Gastrocnemius medialis (tissue), 4 donors: ENCODE measurements at regions not wholly inside any gene's neighbourhood (a gene's known extent, or its start where the extent isn't known, plus 50 kb on each side); places are given as distances from the start of the nearest gene placed in this dataset.

Experiments
- ATAC-seq, 2 donors: fragments of 150-250 bp; one replicate each; pipeline ENCODE4 v1.9.1; 2016
- DNase-seq, 2 donors: peaks; one replicate each; pipeline ENCODE4 v3.0.0-alpha.2; 2019
- H3K27ac ChIP-seq, 4 donors: fragments of 200-600 bp; sonication (generic); 1 replicate in 1 of 4; 2 replicates in 3 of 4; pipeline ENCODE4 v1.5.1; 2016 to 2018; ENCODE audit warnings: mild to moderate bottlenecking in 2 of 4, moderate library complexity in 1 of 4
- H3K27me3 ChIP-seq, 3 donors: fragments of 200-600 bp; sonication (generic) in 2 of 3; 1 replicate in 1 of 3; 2 replicates in 2 of 3; pipeline versions ENCODE4 v1.5.1 to v1.6.0; 2016 to 2019; ENCODE audit warnings: mild to moderate bottlenecking in 1 of 3, moderate library complexity in 1 of 3
- H3K36me3 ChIP-seq, 2 donors: fragments of 200-600 bp; sonication (generic) in 1 of 2; one replicate each; pipeline ENCODE4 v1.5.1; 2017 to 2018
- H3K4me1 ChIP-seq, 2 donors: fragments of 200-600 bp; sonication (generic) in 1 of 2; one replicate each; pipeline ENCODE4 v1.5.1; 2016 to 2017; ENCODE audit warnings: mild to moderate bottlenecking in 2 of 2
- H3K4me3 ChIP-seq, 4 donors: fragments of 200-600 bp; sonication (generic) in 3 of 4; 1 replicate in 1 of 4; 2 replicates in 3 of 4; pipeline ENCODE4 v1.5.1; 2016 to 2019; ENCODE audit warnings: mild to moderate bottlenecking in 2 of 4
- H3K9me3 ChIP-seq, 3 donors: fragments of 200-600 bp; sonication (generic) in 2 of 3; 1 replicate in 1 of 3; 2 replicates in 2 of 3; pipeline ENCODE4 v1.5.1; 2016 to 2019
- CTCF ChIP-seq, 5 experiments: fragments of 450-650 bp in 3 of 5; fragments of 200-600 bp in 2 of 5; sonication (generic) in 2 of 5; IDR thresholded peaks in 4 of 5; conservative IDR thresholded peaks in 1 of 5; 1 replicate in 4 of 5; 2 replicates in 1 of 5; pipeline ENCODE4 v1.5.1; 2016 to 2019; ENCODE audit warnings: antibody characterized with exemption in 5 of 5, mild to moderate bottlenecking in 3 of 5, moderate library complexity in 3 of 5
- POLR2A ChIP-seq, 2 donors: fragments of 450-650 bp; IDR thresholded peaks; one replicate each; pipeline ENCODE4 v1.6.1; 2017; ENCODE audit warnings: antibody characterized with exemption in 2 of 2, mild to moderate bottlenecking in 2 of 2, moderate library complexity in 2 of 2
- in situ Hi-C, 4 donors: fragments of 200-750 bp; cut with MboI; loops; one replicate each; pipeline versions ENCODE4 v1.15.0 to v1.8.0; 2017; ENCODE audit warnings: low sequenced_read_pairs in 4 of 4
- intact Hi-C: fragments of 100-400 bp; cut with DNase I; formaldehyde crosslinking; loops from one replicate; pipeline ENCODE4 v1.15.1; 2023; ENCODE audit warnings: low total_unique reads

- H3K4me1 ChIP-seq: no peaks in the 10 kb centered on the region
- in situ Hi-C loops: no loop called here
- H3K27ac ChIP-seq: no peak overlapping the region
- H3K4me3 ChIP-seq: no peak overlapping the region
- TF ChIP-seq POLR2A (IDR thresholded peaks at IDR 0.05): no peak
- TF ChIP-seq CTCF (IDR thresholded peaks at IDR 0.05 in 4 of 5, conservative IDR thresholded peaks at IDR 0.05 in 1 of 5): no peak
- intact Hi-C loops: no loop called here
- DNase-seq (no peak), ATAC-seq (no peak)
- no peaks in the 10 kb centered on the region for H3K9me3 ChIP-seq
- H3K36me3 ChIP-seq: no peaks in the 10 kb centered on the region
- no peaks in the 10 kb centered on the region for H3K27me3 ChIP-seq
These were observed 153.0 kb upstream of the TMTC4 start for GRCh38 chr13:100827489-100828176.

GRCh38 chr13:100826441-100826840, 151.8 kb upstream of the TMTC4 start:
- H3K4me3 ChIP-seq: no peak overlapping the region
- no peaks in the 10 kb centered on the region for H3K4me1 ChIP-seq
- intact Hi-C loops: no loop called here
- no peaks in the 10 kb centered on the region for H3K9me3 ChIP-seq
- in situ Hi-C loops: no loop called here
- no peaks in the 10 kb centered on the region for H3K36me3 ChIP-seq
- H3K27ac ChIP-seq: no peak overlapping the region
- TF ChIP-seq CTCF (IDR thresholded peaks at IDR 0.05 in 4 of 5, conservative IDR thresholded peaks at IDR 0.05 in 1 of 5) (no peak), POLR2A (IDR thresholded peaks at IDR 0.05) (no peak)
- ATAC-seq (no peak), DNase-seq (no peak)
- no peaks in the 10 kb centered on the region for H3K27me3 ChIP-seq

- no peak for TF ChIP-seq POLR2A (IDR thresholded peaks at IDR 0.05)
- no peak for TF ChIP-seq CTCF (IDR thresholded peaks at IDR 0.05 in 4 of 5, conservative IDR thresholded peaks at IDR 0.05 in 1 of 5)
- H3K27ac ChIP-seq: no peak overlapping the region
- ATAC-seq (no peak), DNase-seq (no peak)
- no peaks in the 10 kb centered on the region for H3K4me1 ChIP-seq
- no peaks in the 10 kb centered on the region for H3K27me3 ChIP-seq
- H3K4me3 ChIP-seq: no peak overlapping the region
- in situ Hi-C loops (no loop called here), intact Hi-C loops (no loop called here)
- no peaks in the 10 kb centered on the region for H3K36me3 ChIP-seq
- no peaks in the 10 kb centered on the region for H3K9me3 ChIP-seq
These were observed 151.0 kb upstream of the TMTC4 start for GRCh38 chr13:100825557-100825956.

- TF ChIP-seq CTCF (IDR thresholded peaks at IDR 0.05 in 4 of 5, conservative IDR thresholded peaks at IDR 0.05 in 1 of 5) (no peak), POLR2A (IDR thresholded peaks at IDR 0.05) (no peak)
- Histone ChIP-seq H3K4me3 (no peak overlapping the region), H3K9me3 (no peaks in the 10 kb centered on the region), H3K27me3 (no peaks in the 10 kb centered on the region), H3K36me3 (no peaks in the 10 kb centered on the region), H3K27ac (no peak overlapping the region), H3K4me1 (no peaks in the 10 kb centered on the region)
- no peak for DNase-seq
- no peak for ATAC-seq
- in situ Hi-C loops (no loop called here), intact Hi-C loops (no loop called here)
These were observed 149.8 kb upstream of the TMTC4 start for GRCh38 chr13:100824366-100824765.

- ATAC-seq (no peak), DNase-seq (no peak)
- Histone ChIP-seq H3K27me3 (no peaks in the 10 kb centered on the region), H3K36me3 (no peaks in the 10 kb centered on the region), H3K9me3 (no peaks in the 10 kb centered on the region), H3K27ac (no peak overlapping the region), H3K4me3 (no peak overlapping the region), H3K4me1 (no peaks in the 10 kb centered on the region)
- TF ChIP-seq CTCF (IDR thresholded peaks at IDR 0.05 in 4 of 5, conservative IDR thresholded peaks at IDR 0.05 in 1 of 5) (no peak), POLR2A (IDR thresholded peaks at IDR 0.05) (no peak)
- intact Hi-C loops (no loop called here), in situ Hi-C loops (no loop called here)
These were observed 148.9 kb upstream of the TMTC4 start for GRCh38 chr13:100823448-100823847.
